Breast epithelium (tissue), 4 donors: ENCODE measurements at regions not wholly inside any gene's neighbourhood (a gene's known extent, or its start where the extent isn't known, plus 50 kb on each side); places are given as distances from the start of the nearest gene placed in this dataset.

Experiments used
- DNase-seq, 2 donors: peaks; one replicate each; pipeline ENCODE4 v3.0.0-alpha.2; 2019; ENCODE audit warnings: low spot score in 2 of 2
- H3K27ac ChIP-seq, 2 donors: fragments of 200-600 bp; sonication (generic) in 1 of 2; one replicate each; pipeline ENCODE4 v1.5.1; 2016 to 2019; ENCODE audit warnings: mild to moderate bottlenecking in 1 of 2
- H3K27me3 ChIP-seq, 2 donors: fragments of 200-600 bp; sonication (generic) in 1 of 2; one replicate each; pipeline versions ENCODE4 v1.5.1 to v1.6.0; 2017 to 2019; ENCODE audit warnings: control low read depth in 1 of 2, mild to moderate bottlenecking in 1 of 2
- H3K36me3 ChIP-seq: fragments of 200-600 bp; one replicate; pipeline ENCODE4 v1.5.1; 2019
- H3K4me1 ChIP-seq, 2 donors: fragments of 200-600 bp; sonication (generic); one replicate each; pipeline ENCODE4 v1.5.1; 2016 to 2019; ENCODE audit warnings: control low read depth in 1 of 2
- H3K4me3 ChIP-seq, 3 donors: fragments of 200-600 bp; sonication (generic); 1 replicate in 2 of 3; 2 replicates in 1 of 3; pipeline ENCODE4 v1.5.1; 2016 to 2019; ENCODE audit warnings: mild to moderate bottlenecking in 3 of 3, moderate library complexity in 2 of 3
- H3K9me3 ChIP-seq, 2 donors: fragments of 200-600 bp; sonication (generic) in 1 of 2; one replicate each; pipeline ENCODE4 v1.5.1; 2016 to 2019; ENCODE audit warnings: control low read depth in 1 of 2
- CTCF ChIP-seq, 3 donors: fragments of 450-650 bp; IDR thresholded peaks; one replicate each; pipeline ENCODE4 v1.5.1; 2016 to 2017; ENCODE audit warnings: antibody characterized with exemption in 3 of 3, mild to moderate bottlenecking in 3 of 3, moderate library complexity in 3 of 3
- POLR2A ChIP-seq: fragments of 450-650 bp; IDR thresholded peaks from one replicate; pipeline ENCODE4 v1.6.1; 2016; ENCODE audit warnings: antibody characterized with exemption, mild to moderate bottlenecking, moderate library complexity
- POLR2AphosphoS5 ChIP-seq, 3 donors: sonication (generic); formaldehyde crosslinking; IDR thresholded peaks; one replicate each; pipeline ENCODE4 v1.6.1; 2017; ENCODE audit warnings: antibody characterized with exemption in 3 of 3
- intact Hi-C: fragments of 100-400 bp; cut with DNase I; formaldehyde crosslinking; loops from one replicate; pipeline ENCODE4 v1.15.1; 2023; ENCODE audit warnings: low total_unique reads

- H3K9me3 ChIP-seq = no peaks in the 10 kb centered on the region
- H3K36me3 ChIP-seq = no peaks in the 10 kb centered on the region
- no peak overlapping the region for H3K27ac ChIP-seq
- no peak overlapping the region for H3K4me3 ChIP-seq
- no peaks in the 10 kb centered on the region for H3K27me3 ChIP-seq
- no peak for DNase-seq
- no peak for TF ChIP-seq POLR2A
- no peak for TF ChIP-seq POLR2AphosphoS5 (IDR thresholded peaks at IDR 0.05)
- TF ChIP-seq CTCF (IDR thresholded peaks at IDR 0.05) = no peak
- no peaks in the 10 kb centered on the region for H3K4me1 ChIP-seq
- intact Hi-C loops = no loop called here
These were observed 848.3 kb upstream of the PCDH9 start for GRCh38 chr13:68078469-68078868.

- Histone ChIP-seq H3K9me3 (no peaks in the 10 kb centered on the region), H3K36me3 (no peaks in the 10 kb centered on the region), H3K4me1 (no peaks in the 10 kb centered on the region), H3K4me3 (no peak overlapping the region), H3K27me3 (no peaks in the 10 kb centered on the region), H3K27ac (no peak overlapping the region)
- TF ChIP-seq CTCF (IDR thresholded peaks at IDR 0.05) (no peak), POLR2AphosphoS5 (IDR thresholded peaks at IDR 0.05) (no peak), POLR2A (no peak)
- intact Hi-C loops = no loop called here
- no peak for DNase-seq
These were observed 845.9 kb upstream of the PCDH9 start for GRCh38 chr13:68076046-68076445.

GRCh38 chr13:68066879-68067513 is 836.9 kb upstream of the PCDH9 start:
- Histone ChIP-seq H3K9me3 (no peaks in the 10 kb centered on the region), H3K27ac (no peak overlapping the region)
- TF ChIP-seq CTCF (IDR thresholded peaks at IDR 0.05) (no peak), POLR2AphosphoS5 (IDR thresholded peaks at IDR 0.05) (no peak), POLR2A (no peak)

GRCh38 chr13:68064001-68064770 is 834.0 kb upstream of the PCDH9 start:
- DNase-seq = no peak
- no peak for TF ChIP-seq POLR2AphosphoS5 (IDR thresholded peaks at IDR 0.05)
- no peak for TF ChIP-seq POLR2A
- TF ChIP-seq CTCF (IDR thresholded peaks at IDR 0.05) = no peak
- H3K4me3 ChIP-seq = no peak overlapping the region
- no peaks in the 10 kb centered on the region for H3K9me3 ChIP-seq
- no peaks in the 10 kb centered on the region for H3K36me3 ChIP-seq
- no peaks in the 10 kb centered on the region for H3K4me1 ChIP-seq
- no peak overlapping the region for H3K27ac ChIP-seq
- intact Hi-C loops = no loop called here
- no peaks in the 10 kb centered on the region for H3K27me3 ChIP-seq

More at GRCh38 chr13:68066879-68067513, 836.9 kb upstream of the PCDH9 start:
- no peak overlapping the region for H3K4me3 ChIP-seq
- no peaks in the 10 kb centered on the region for H3K27me3 ChIP-seq
- no peaks in the 10 kb centered on the region for H3K36me3 ChIP-seq
- H3K4me1 ChIP-seq = no peaks in the 10 kb centered on the region
- intact Hi-C loops = no loop called here
- DNase-seq = no peak

- TF ChIP-seq POLR2A (no peak), POLR2AphosphoS5 (IDR thresholded peaks at IDR 0.05) (no peak), CTCF (IDR thresholded peaks at IDR 0.05) (no peak)
- H3K4me1 ChIP-seq = no peaks in the 10 kb centered on the region
- intact Hi-C loops = no loop called here
- H3K27ac ChIP-seq = no peak overlapping the region
- no peak overlapping the region for H3K4me3 ChIP-seq
- no peaks in the 10 kb centered on the region for H3K36me3 ChIP-seq
- DNase-seq = no peak
- H3K9me3 ChIP-seq = no peaks in the 10 kb centered on the region
- H3K27me3 ChIP-seq = no peaks in the 10 kb centered on the region
These were observed 833.0 kb upstream of the PCDH9 start for GRCh38 chr13:68063181-68063580.
